ENCODE measurements at regions not wholly inside any gene's neighbourhood (a gene's known extent, or its start where the extent isn't known, plus 50 kb on each side); places are given as distances from the start of the nearest gene placed in this dataset.

DNA sequence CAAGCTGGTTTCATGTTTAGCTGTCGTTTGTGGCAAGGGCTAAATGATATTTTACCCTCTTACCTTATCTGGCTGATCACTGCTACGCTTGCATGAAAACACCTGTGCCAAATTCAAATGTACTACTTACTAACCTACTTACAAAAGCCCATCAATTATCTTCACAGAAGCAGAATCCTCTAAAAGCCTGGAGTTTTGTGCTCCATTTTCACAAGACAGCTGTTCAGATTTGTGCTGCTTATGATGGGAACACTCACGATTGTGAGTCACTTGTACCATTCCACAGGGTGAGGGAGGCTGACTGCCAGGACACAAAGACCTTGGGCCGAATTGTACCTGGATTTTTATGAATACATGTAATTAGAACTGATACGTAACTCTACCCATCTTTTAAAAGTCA lies 245.0 kb upstream of the NPY start:
- TF ChIP-seq, protein P1, sequence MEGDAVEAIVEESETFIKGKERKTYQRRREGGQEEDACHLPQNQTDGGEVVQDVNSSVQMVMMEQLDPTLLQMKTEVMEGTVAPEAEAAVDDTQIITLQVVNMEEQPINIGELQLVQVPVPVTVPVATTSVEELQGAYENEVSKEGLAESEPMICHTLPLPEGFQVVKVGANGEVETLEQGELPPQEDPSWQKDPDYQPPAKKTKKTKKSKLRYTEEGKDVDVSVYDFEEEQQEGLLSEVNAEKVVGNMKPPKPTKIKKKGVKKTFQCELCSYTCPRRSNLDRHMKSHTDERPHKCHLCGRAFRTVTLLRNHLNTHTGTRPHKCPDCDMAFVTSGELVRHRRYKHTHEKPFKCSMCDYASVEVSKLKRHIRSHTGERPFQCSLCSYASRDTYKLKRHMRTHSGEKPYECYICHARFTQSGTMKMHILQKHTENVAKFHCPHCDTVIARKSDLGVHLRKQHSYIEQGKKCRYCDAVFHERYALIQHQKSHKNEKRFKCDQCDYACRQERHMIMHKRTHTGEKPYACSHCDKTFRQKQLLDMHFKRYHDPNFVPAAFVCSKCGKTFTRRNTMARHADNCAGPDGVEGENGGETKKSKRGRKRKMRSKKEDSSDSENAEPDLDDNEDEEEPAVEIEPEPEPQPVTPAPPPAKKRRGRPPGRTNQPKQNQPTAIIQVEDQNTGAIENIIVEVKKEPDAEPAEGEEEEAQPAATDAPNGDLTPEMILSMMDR (IDR thresholded peaks at IDR 0.05; ENCODE audit: poor library complexity, severe bottlenecking), result no peak
- TF ChIP-seq EZH2 (IDR thresholded peaks at IDR 0.05; ENCODE audit: borderline replicate concordance, insufficient read depth, low read length, poor library complexity, severe bottlenecking), result no peak
- no peak for TF ChIP-seq RAD21 (conservative IDR thresholded peaks at IDR 0.05)
- no peak for TF ChIP-seq SMC3 (conservative IDR thresholded peaks at IDR 0.05; ENCODE audit: poor library complexity)
- TF ChIP-seq POLR2AphosphoS5 (IDR thresholded peaks at IDR 0.05), result no peak
- no peak for TF ChIP-seq TAF1 (IDR thresholded peaks at IDR 0.05; ENCODE audit: low read depth)
- no peak for TF ChIP-seq REST (IDR thresholded peaks at IDR 0.05; ENCODE audit: borderline replicate concordance)
- TF ChIP-seq EP300 (conservative IDR thresholded peaks at IDR 0.05; ENCODE audit: poor library complexity, severe bottlenecking), result no peak
- TF ChIP-seq MXI1 (conservative IDR thresholded peaks at IDR 0.05; ENCODE audit: poor library complexity, severe bottlenecking), result no peak
- H4K20me1 ChIP-seq (ENCODE audit: insufficient read depth), result no peaks in the 10 kb centered on the region
- no peak overlapping the region for H3K27ac ChIP-seq (ENCODE audit: low read length)

GRCh38 chr7:24039991-24040624 lies 243.9 kb upstream of the NPY start:
- no peak overlapping the region for H3K4me2 ChIP-seq (ENCODE audit: low read length)
- no peaks in the 10 kb centered on the region for H3K9me3 ChIP-seq (ENCODE audit: low read length)
- no peaks in the 10 kb centered on the region for H3K9me2 ChIP-seq (ENCODE audit: insufficient read depth, low read length)
- H3K36me3 ChIP-seq (ENCODE audit: insufficient read depth, low read length), result no peaks in the 10 kb centered on the region
- H3K27me3 ChIP-seq (ENCODE audit: insufficient read depth, low read depth, low read length), result no peaks in the 10 kb centered on the region
- no peak overlapping the region for H2AFZ ChIP-seq (ENCODE audit: low read depth, low read length)
- H3K4me3 ChIP-seq (ENCODE audit: low read length), result no peak overlapping the region
- TF ChIP-seq EZH2 (IDR thresholded peaks at IDR 0.05; ENCODE audit: borderline replicate concordance, insufficient read depth, low read length, poor library complexity, severe bottlenecking), result no peak
- no peak for TF ChIP-seq REST (IDR thresholded peaks at IDR 0.05; ENCODE audit: borderline replicate concordance)
- TF ChIP-seq, protein P1 (IDR thresholded peaks at IDR 0.05; ENCODE audit: poor library complexity, severe bottlenecking), result no peak
- TF ChIP-seq MXI1 (conservative IDR thresholded peaks at IDR 0.05; ENCODE audit: poor library complexity, severe bottlenecking), result no peak
- TF ChIP-seq SMC3 (conservative IDR thresholded peaks at IDR 0.05; ENCODE audit: poor library complexity), result no peak
- no peak for TF ChIP-seq RAD21 (conservative IDR thresholded peaks at IDR 0.05)
- no peak for TF ChIP-seq TAF1 (IDR thresholded peaks at IDR 0.05; ENCODE audit: low read depth)
- no peak for TF ChIP-seq EP300 (conservative IDR thresholded peaks at IDR 0.05; ENCODE audit: poor library complexity, severe bottlenecking)
- no peak for TF ChIP-seq POLR2AphosphoS5 (IDR thresholded peaks at IDR 0.05)
- no peak overlapping the region for H3K27ac ChIP-seq (ENCODE audit: low read length)
- no peak overlapping the region for H3K9ac ChIP-seq (ENCODE audit: low read length)
- H3F3A ChIP-seq (ENCODE audit: insufficient read depth, low read length, poor library complexity, severe bottlenecking), result no peaks in the 10 kb centered on the region
- H3K79me2 ChIP-seq (replicated peaks; ENCODE audit: insufficient read depth, low read length), result no peaks in the 10 kb centered on the region
- no peaks in the 10 kb centered on the region for H4K20me1 ChIP-seq (ENCODE audit: insufficient read depth)

More for the DNA sequence above, 245.0 kb upstream of the NPY start:
- H3K9me2 ChIP-seq (ENCODE audit: insufficient read depth, low read length), result no peaks in the 10 kb centered on the region
- H3K9ac ChIP-seq (ENCODE audit: low read length), result no peak overlapping the region
- H3K4me2 ChIP-seq (ENCODE audit: low read length), result no peak overlapping the region
- H3F3A ChIP-seq (ENCODE audit: insufficient read depth, low read length, poor library complexity, severe bottlenecking), result no peaks in the 10 kb centered on the region
- H3K9me3 ChIP-seq (ENCODE audit: low read length), result no peaks in the 10 kb centered on the region
- no peak overlapping the region for H3K4me3 ChIP-seq (ENCODE audit: low read length)
- no peak overlapping the region for H2AFZ ChIP-seq (ENCODE audit: low read depth, low read length)
- no peaks in the 10 kb centered on the region for H3K79me2 ChIP-seq (replicated peaks; ENCODE audit: insufficient read depth, low read length)
- H3K27me3 ChIP-seq (ENCODE audit: insufficient read depth, low read depth, low read length), result no peaks in the 10 kb centered on the region
- H3K36me3 ChIP-seq (ENCODE audit: insufficient read depth, low read length), result no peaks in the 10 kb centered on the region
